ENCODE measurements at regions not wholly inside any gene's neighbourhood (a gene's known extent, or its start where the extent isn't known, plus 50 kb on each side); places are given as distances from the start of the nearest gene placed in this dataset.

GRCh38 chr6:144646093-144647056 is 361.2 kb downstream of the UTRN start:
- no TSS peak for BruUV-seq (replicated peaks)
- Histone ChIP-seq H3K4me1 (ENCODE audit: insufficient read depth, low read length) (peaks cover 80% of the 10 kb centered on the region), H3K79me2 (ENCODE audit: insufficient read depth, low read length) (peaks cover 8% of the 10 kb centered on the region), H4K20me1 (ENCODE audit: insufficient read depth, low read length) (no peaks in the 10 kb centered on the region), H3K36me3 (replicated peaks in 1 of 2; ENCODE audit: control insufficient read depth in 1 of 2, insufficient read depth in 2 of 2, low read length in 2 of 2) (no peaks in the 10 kb centered on the region; a peak in 1 of 5 replicates), H3K27ac (ENCODE audit: extremely low read length, insufficient read depth, low read length) (peak overlapping the region; percentile 83), H3K9me3 (ENCODE audit: low read length) (no peaks in the 10 kb centered on the region), H3K27me3 (ENCODE audit: control insufficient read depth in 1 of 2, insufficient read depth in 2 of 2, low read length in 2 of 2) (no peaks in the 10 kb centered on the region), H2AFZ (ENCODE audit: low read length) (no peak overlapping the region), H3K9ac (ENCODE audit: insufficient read depth, low read depth, low read length) (no peak overlapping the region), H3K4me2 (ENCODE audit: low read depth, low read length) (no peak overlapping the region), H3K4me3 (replicated peaks in 1 of 3; ENCODE audit: insufficient read depth in 1 of 3, low read depth in 2 of 3, low read length in 3 of 3) (no peak overlapping the region)
- WGBS (ENCODE audit: low lambda C conversion rate), result 97% methylated on average over 4 of the region's 4 CpGs
- ATAC-seq (no peak), FAIRE-seq (no peak), DNase-seq (ENCODE audit: low spot score) (no peak)
- intact Hi-C loops (cut with micrococcal nuclease; ENCODE audit: unreplicated experiment) (loop anchor here (2.0 kb wide), 1 partner anchor 14 kb away; no protein-coding TSS in a partner anchor), in situ Hi-C loops (cut with HindIII; ENCODE audit: extremely low pct_ligation_motif_present, low pct_unique_long_range_greater_than_20kb) (no loop called here)
- TF ChIP-seq SMC3 (IDR thresholded peaks at IDR 0.05; ENCODE audit: low read length) (no peak), FOXK2 (IDR thresholded peaks at IDR 0.05) (no peak), MAFK (conservative IDR thresholded peaks at IDR 0.05 in 1 of 2, IDR thresholded peaks at IDR 0.05 in 1 of 2; ENCODE audit: low read length in 2 of 2) (no peak), FLYWCH1 (CRISPR knock-in tag; IDR thresholded peaks at IDR 0.05) (no peak), GLMP (CRISPR knock-in tag; IDR thresholded peaks at IDR 0.05; ENCODE audit: borderline replicate concordance) (no peak), ZNF660 (CRISPR knock-in tag; IDR thresholded peaks at IDR 0.05; ENCODE audit: borderline replicate concordance, low read depth) (no peak), POGZ (CRISPR knock-in tag; IDR thresholded peaks at IDR 0.05) (no peak), NR0B2 (CRISPR knock-in tag; IDR thresholded peaks at IDR 0.05) (no peak), BRCA1 (CRISPR knock-in tag; IDR thresholded peaks at IDR 0.05) (no peak), ZNF670 (CRISPR knock-in tag; IDR thresholded peaks at IDR 0.05; ENCODE audit: borderline replicate concordance) (no peak), NFE2L2 (IDR thresholded peaks at IDR 0.05; ENCODE audit: low read length) (no peak), MTF2 (CRISPR knock-in tag; IDR thresholded peaks at IDR 0.05; ENCODE audit: borderline replicate concordance) (no peak)
- TF ChIP-seq, protein P1, sequence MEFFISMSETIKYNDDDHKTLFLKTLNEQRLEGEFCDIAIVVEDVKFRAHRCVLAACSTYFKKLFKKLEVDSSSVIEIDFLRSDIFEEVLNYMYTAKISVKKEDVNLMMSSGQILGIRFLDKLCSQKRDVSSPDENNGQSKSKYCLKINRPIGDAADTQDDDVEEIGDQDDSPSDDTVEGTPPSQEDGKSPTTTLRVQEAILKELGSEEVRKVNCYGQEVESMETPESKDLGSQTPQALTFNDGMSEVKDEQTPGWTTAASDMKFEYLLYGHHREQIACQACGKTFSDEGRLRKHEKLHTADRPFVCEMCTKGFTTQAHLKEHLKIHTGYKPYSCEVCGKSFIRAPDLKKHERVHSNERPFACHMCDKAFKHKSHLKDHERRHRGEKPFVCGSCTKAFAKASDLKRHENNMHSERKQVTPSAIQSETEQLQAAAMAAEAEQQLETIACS (CRISPR knock-in tag; IDR thresholded peaks at IDR 0.05), result no peak
- TF ChIP-seq, protein P2, sequence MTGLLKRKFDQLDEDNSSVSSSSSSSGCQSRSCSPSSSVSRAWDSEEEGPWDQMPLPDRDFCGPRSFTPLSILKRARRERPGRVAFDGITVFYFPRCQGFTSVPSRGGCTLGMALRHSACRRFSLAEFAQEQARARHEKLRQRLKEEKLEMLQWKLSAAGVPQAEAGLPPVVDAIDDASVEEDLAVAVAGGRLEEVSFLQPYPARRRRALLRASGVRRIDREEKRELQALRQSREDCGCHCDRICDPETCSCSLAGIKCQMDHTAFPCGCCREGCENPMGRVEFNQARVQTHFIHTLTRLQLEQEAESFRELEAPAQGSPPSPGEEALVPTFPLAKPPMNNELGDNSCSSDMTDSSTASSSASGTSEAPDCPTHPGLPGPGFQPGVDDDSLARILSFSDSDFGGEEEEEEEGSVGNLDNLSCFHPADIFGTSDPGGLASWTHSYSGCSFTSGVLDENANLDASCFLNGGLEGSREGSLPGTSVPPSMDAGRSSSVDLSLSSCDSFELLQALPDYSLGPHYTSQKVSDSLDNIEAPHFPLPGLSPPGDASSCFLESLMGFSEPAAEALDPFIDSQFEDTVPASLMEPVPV (CRISPR knock-in tag; IDR thresholded peaks at IDR 0.05), result no peak
- TF ChIP-seq, protein P3, sequence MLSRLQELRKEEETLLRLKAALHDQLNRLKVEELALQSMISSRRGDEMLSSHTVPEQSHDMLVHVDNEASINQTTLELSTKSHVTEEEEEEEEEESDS (CRISPR knock-in tag; IDR thresholded peaks at IDR 0.05; ENCODE audit: borderline replicate concordance), result no peak
- POLR2A ChIA-PET, result no interaction called here
- CTCF ChIA-PET (ENCODE audit: low intra/inter-chr PET ratio, low total read pairs), result no interaction called here

Data from HepG2 (cell line).